ENCODE measurements at regions not wholly inside any gene's neighbourhood (a gene's known extent, or its start where the extent isn't known, plus 50 kb on each side); places are given as distances from the start of the nearest gene placed in this dataset.

DNA sequence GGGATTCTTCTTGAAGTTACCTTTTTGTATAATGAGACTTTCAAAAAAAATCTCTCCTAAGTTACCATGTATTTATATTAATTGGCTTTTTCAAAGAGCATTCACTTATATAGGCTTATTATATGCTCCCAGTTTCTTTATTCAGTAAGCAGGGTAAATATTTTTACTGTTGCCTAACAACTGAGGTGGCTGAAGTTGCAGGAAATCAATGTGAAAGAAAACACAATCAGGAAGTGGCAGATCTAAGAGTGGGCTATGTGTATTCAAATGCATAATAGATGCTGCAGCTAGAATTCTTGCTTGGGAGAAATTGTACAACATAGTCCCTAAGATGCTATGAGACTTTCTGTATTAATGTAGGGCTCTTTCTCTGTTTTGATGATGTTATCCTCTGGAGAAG lies 606.9 kb downstream of the NUF2 start:
- Histone ChIP-seq H3K27ac (ENCODE audit: insufficient read depth, low read length) (no peak overlapping the region), H3K4me1 (ENCODE audit: control insufficient read depth, insufficient read depth, low read length) (no peaks in the 10 kb centered on the region), H2BK20ac (ENCODE audit: low read depth, low read length) (no peak overlapping the region), H3K4me2 (ENCODE audit: low read depth, low read length) (no peak overlapping the region), H3K14ac (replicated peaks; ENCODE audit: low read depth, low read length) (no peak overlapping the region), H3K9me3 (ENCODE audit: control insufficient read depth, insufficient read depth, low read length) (no peaks in the 10 kb centered on the region), H4K5ac (ENCODE audit: low read depth, low read length) (no peak overlapping the region), H3K79me1 (ENCODE audit: low read depth in 1 of 2, low read length in 2 of 2) (no peaks in the 10 kb centered on the region), H3K9me1 (ENCODE audit: insufficient read depth, low read length) (no peaks in the 10 kb centered on the region), H2BK120ac (ENCODE audit: low read depth, low read length) (no peak overlapping the region), H3K4ac (ENCODE audit: low read depth, low read length) (no peak overlapping the region), H2AK5ac (ENCODE audit: low read depth, low read length) (no peak overlapping the region), H3K56ac (ENCODE audit: extremely low read depth, insufficient read depth, low read length) (no peak overlapping the region), H2BK5ac (ENCODE audit: low read depth, low read length, poor library complexity, severe bottlenecking) (no peak overlapping the region), H2AK9ac (replicated peaks; ENCODE audit: low read depth, low read length, poor library complexity) (no peak overlapping the region), H4K91ac (ENCODE audit: insufficient read depth, low read depth, low read length) (no peak overlapping the region), H2BK15ac (ENCODE audit: low read depth, low read length) (no peak overlapping the region), H3K36me3 (ENCODE audit: control insufficient read depth, insufficient read depth, low read length) (no peaks in the 10 kb centered on the region), H3K18ac (ENCODE audit: low read depth, low read length) (no peak overlapping the region), H3K4me3 (ENCODE audit: insufficient read depth, low read depth, low read length) (no peak overlapping the region), H3K27me3 (ENCODE audit: control insufficient read depth, insufficient read depth, low read length) (no peaks in the 10 kb centered on the region), H4K8ac (ENCODE audit: low read depth in 2 of 2, low read length in 2 of 2) (no peak overlapping the region), H3K9ac (ENCODE audit: low read depth, low read length) (no peak overlapping the region), H4K20me1 (ENCODE audit: insufficient read depth, low read length) (no peaks in the 10 kb centered on the region), H3K23ac (ENCODE audit: low read depth, low read length) (no peak overlapping the region), H2AFZ (replicated peaks; ENCODE audit: low read length, poor library complexity) (no peak overlapping the region)
- ATAC-seq (ENCODE audit: low read depth) (no peak), DNase-seq (no peak)
- POLR2A ChIA-PET (ENCODE audit: unreplicated experiment): no interaction called here
- TF ChIP-seq CHD1 (IDR thresholded peaks at IDR 0.05; ENCODE audit: low read depth, low read length) (no peak), RFX5 (IDR thresholded peaks at IDR 0.05; ENCODE audit: low read depth, low read length) (no peak), MXI1 (IDR thresholded peaks at IDR 0.05; ENCODE audit: borderline replicate concordance, low read depth, low read length) (no peak), CEBPB (IDR thresholded peaks at IDR 0.05; ENCODE audit: low read depth, low read length) (no peak), MAZ (IDR thresholded peaks at IDR 0.05; ENCODE audit: borderline replicate concordance, low read depth, low read length) (no peak), MAFK (IDR thresholded peaks at IDR 0.05; ENCODE audit: low read depth, low read length) (no peak), ELK1 (IDR thresholded peaks at IDR 0.05; ENCODE audit: borderline replicate concordance, low read depth, low read length) (no peak), RCOR1 (IDR thresholded peaks at IDR 0.05; ENCODE audit: insufficient replicate concordance, low read length) (no peak), FOS (IDR thresholded peaks at IDR 0.05; ENCODE audit: low read depth, low read length) (no peak), RAD21 (IDR thresholded peaks at IDR 0.05; ENCODE audit: low read length) (no peak), BHLHE40 (IDR thresholded peaks at IDR 0.05; ENCODE audit: low read depth, low read length) (no peak), CTCF (conservative IDR thresholded peaks at IDR 0.05; ENCODE audit: low read depth, low read length) (no peak)
- TF ChIP-seq, protein P1, sequence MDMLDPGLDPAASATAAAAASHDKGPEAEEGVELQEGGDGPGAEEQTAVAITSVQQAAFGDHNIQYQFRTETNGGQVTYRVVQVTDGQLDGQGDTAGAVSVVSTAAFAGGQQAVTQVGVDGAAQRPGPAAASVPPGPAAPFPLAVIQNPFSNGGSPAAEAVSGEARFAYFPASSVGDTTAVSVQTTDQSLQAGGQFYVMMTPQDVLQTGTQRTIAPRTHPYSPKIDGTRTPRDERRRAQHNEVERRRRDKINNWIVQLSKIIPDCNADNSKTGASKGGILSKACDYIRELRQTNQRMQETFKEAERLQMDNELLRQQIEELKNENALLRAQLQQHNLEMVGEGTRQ (IDR thresholded peaks at IDR 0.05; ENCODE audit: low read depth, low read length): no peak
- CTCF ChIA-PET: no interaction called here
- BruUV-seq (replicated peaks): no TSS peak
- in situ Hi-C loops (cut with MboI; ENCODE audit: low sequenced_read_pairs): no loop called here
- dilution Hi-C loops (cut with HindIII; ENCODE audit: low sequenced_read_pairs, unreplicated experiment): no loop called here
- intact Hi-C loops (cut with micrococcal nuclease): no loop called here

Data from IMR-90 (cell line).